ENCODE measurements at regions not wholly inside any gene's neighbourhood (a gene's known extent, or its start where the extent isn't known, plus 50 kb on each side); places are given as distances from the start of the nearest gene placed in this dataset.

- Histone ChIP-seq H2BK12ac (ENCODE audit: insufficient read length, low read depth, low read length) (no peak overlapping the region), H3K14ac (ENCODE audit: insufficient read depth, low read length) (no peak overlapping the region), H2BK5ac (ENCODE audit: insufficient read length, low read length) (no peak overlapping the region), H3K23me2 (ENCODE audit: insufficient read length, low read depth, low read length, poor library complexity, severe bottlenecking) (no peaks in the 10 kb centered on the region), H3T11ph (ENCODE audit: low read length) (no peak overlapping the region), H4K91ac (ENCODE audit: insufficient read length, low read depth, low read length) (no peak overlapping the region), H3K4me2 (ENCODE audit: insufficient read depth, insufficient read length, low read length) (no peak overlapping the region), H3K4ac (ENCODE audit: low read depth, low read length) (no peak overlapping the region), H3K79me1 (ENCODE audit: insufficient read depth, low read depth, low read length, poor library complexity, severe bottlenecking) (no peaks in the 10 kb centered on the region), H4K20me1 (ENCODE audit: control insufficient read depth, insufficient read depth, insufficient read length) (no peaks in the 10 kb centered on the region), H3K23ac (ENCODE audit: insufficient read length, low read depth, low read length) (no peak overlapping the region), H2BK120ac (ENCODE audit: low read depth, low read length, poor library complexity, severe bottlenecking) (no peak overlapping the region), H3K18ac (ENCODE audit: insufficient read length, low read depth, low read length) (no peak overlapping the region), H2AK5ac (ENCODE audit: insufficient read length, low read length) (no peak overlapping the region), H2BK20ac (ENCODE audit: low read depth, low read length, poor library complexity, severe bottlenecking) (no peak overlapping the region), H4K5ac (ENCODE audit: insufficient read length, low read depth, low read length) (no peak overlapping the region), H3K4me1 (ENCODE audit: insufficient read depth, low read length) (no peaks in the 10 kb centered on the region), H3K27me3 (ENCODE audit: insufficient read depth, low read length) (no peaks in the 10 kb centered on the region), H3K56ac (ENCODE audit: insufficient read length, low read depth, low read length) (no peak overlapping the region), H3K9ac (ENCODE audit: extremely low read depth, insufficient read length, low read length) (no peak overlapping the region), H2BK15ac (ENCODE audit: low read depth, low read length) (no peak overlapping the region), H3K79me2 (ENCODE audit: insufficient read depth, low read length) (no peaks in the 10 kb centered on the region), H4K8ac (replicated peaks; ENCODE audit: insufficient read length, low read depth, low read length) (no peak overlapping the region), H3K9me3 (ENCODE audit: control insufficient read depth, low read depth, low read length) (peaks cover 53% of the 10 kb centered on the region), H2AFZ (ENCODE audit: low read length) (no peak overlapping the region), H3K27ac (ENCODE audit: insufficient read length, low read depth, low read length) (no peak overlapping the region)
- Mint-ChIP-seq H3K36me3 (ENCODE audit: insufficient read depth in 1 of 3, low read depth in 3 of 3) (peaks cover 4 to 30% (median 10%) of the 10 kb centered on the region in 3 experiments; a peak in 6 of 7 replicates), H3K27me3 (ENCODE audit: low read depth) (peaks cover 5% of the 10 kb centered on the region; the same call in 1 of the 2 replicates), H3K27ac (no peak overlapping the region), H3K4me1 (no peaks in the 10 kb centered on the region), H3K4me3 (no peak overlapping the region), H3K9me3 (peaks cover 74 to 81% of the 10 kb centered on the region in 2 experiments)
- WGBS (ENCODE audit: extremely low coverage, insufficient read length, low lambda C conversion rate), result no CpG with 5 or more reads among the region's 1 CpG
- no peak for TF ChIP-seq CTCF (conservative IDR thresholded peaks at IDR 0.05)
- no peak for DNase-seq
These were observed 123.0 kb downstream of the CBLN4 start for GRCh38 chr20:55882286-55882685.

Data from H9 (cell line).